Mesenchymal stem cell (in vitro differentiated cells and primary cell): ENCODE measurements at regions not wholly inside any gene's neighbourhood (a gene's known extent, or its start where the extent isn't known, plus 50 kb on each side); places are given as distances from the start of the nearest gene placed in this dataset.

Experiments
- DNase-seq: peaks from one replicate; pipeline ENCODE4 v3.0.0-alpha.2; 2013
- H2AFZ ChIP-seq: one replicate; pipeline ENCODE4 v1.6.1; 2013; ENCODE audit warnings: low read depth, mild to moderate bottlenecking, control low read depth, inconsistent platforms, low read length, moderate library complexity
- H2AK5ac ChIP-seq: 2 replicates; pipeline ENCODE4 v1.6.1; 2013; ENCODE audit warnings: low read length, moderate library complexity, mild to moderate bottlenecking, inconsistent platforms; ENCODE audit not compliant: severe bottlenecking
- H2BK120ac ChIP-seq: one replicate; pipeline ENCODE4 v1.6.1; 2013; ENCODE audit warnings: low read depth, mild to moderate bottlenecking, inconsistent platforms, low read length, moderate library complexity
- H2BK12ac ChIP-seq, 2 experiments: one replicate each; pipeline ENCODE4 v1.6.1; 2013; ENCODE audit warnings: inconsistent platforms in 2 of 2, low read length in 2 of 2, mild to moderate bottlenecking in 2 of 2, moderate library complexity in 2 of 2, control low read depth in 1 of 2
- H2BK15ac ChIP-seq: one replicate; pipeline ENCODE4 v1.6.1; 2013; ENCODE audit warnings: mild to moderate bottlenecking, low read depth, inconsistent platforms; ENCODE audit not compliant: poor library complexity, severe bottlenecking
- H2BK5ac ChIP-seq: 2 replicates; pipeline ENCODE4 v1.6.1; 2013; ENCODE audit warnings: low read depth, mild to moderate bottlenecking, low read length, control low read depth, inconsistent platforms; ENCODE audit not compliant: poor library complexity, severe bottlenecking
- H3K14ac ChIP-seq, 2 experiments: one replicate each; pipeline ENCODE4 v1.6.1; 2013; ENCODE audit warnings: inconsistent platforms in 2 of 2, low read length in 2 of 2, control low read depth in 1 of 2, mild to moderate bottlenecking in 1 of 2, moderate library complexity in 1 of 2
- H3K18ac ChIP-seq, 2 experiments: one replicate each; pipeline ENCODE4 v1.6.1; 2013; ENCODE audit warnings: inconsistent platforms in 2 of 2, low read length in 2 of 2, control low read depth in 1 of 2, low read depth in 1 of 2, mild to moderate bottlenecking in 1 of 2
- H3K23ac ChIP-seq, 2 experiments: one replicate each; pipeline ENCODE4 v1.6.1; 2013; ENCODE audit warnings: inconsistent platforms in 2 of 2, low read length in 2 of 2, mild to moderate bottlenecking in 2 of 2, moderate library complexity in 2 of 2, control low read depth in 1 of 2
- H3K27ac ChIP-seq: 2 replicates; pipeline ENCODE4 v1.5.1; 2013; ENCODE audit warnings: mild to moderate bottlenecking, moderate library complexity, low read length, control low read depth, inconsistent platforms; ENCODE audit not compliant: poor library complexity, severe bottlenecking
- H3K27me3 ChIP-seq, 2 experiments: 2 replicates each; pipeline versions ENCODE4 v1.6.1 to v1.7.0; 2013; ENCODE audit warnings: low read length in 2 of 2, mild to moderate bottlenecking in 2 of 2, moderate library complexity in 2 of 2, control low read depth in 1 of 2, inconsistent platforms in 1 of 2; ENCODE audit not compliant: control insufficient read depth in 1 of 2, insufficient read depth in 1 of 2
- H3K36me3 ChIP-seq, 2 experiments: 2 replicates each; pipeline versions ENCODE4 v1.6.1 to v1.7.0; 2013; ENCODE audit warnings: low read length in 2 of 2, control low read depth in 1 of 2, inconsistent platforms in 1 of 2, low read depth in 1 of 2, mild to moderate bottlenecking in 1 of 2; ENCODE audit not compliant: insufficient read depth in 2 of 2, control insufficient read depth in 1 of 2
- H3K4ac ChIP-seq, 2 experiments: one replicate each; pipeline ENCODE4 v1.6.1; 2013; ENCODE audit warnings: inconsistent platforms in 2 of 2, low read length in 2 of 2, mild to moderate bottlenecking in 2 of 2, moderate library complexity in 2 of 2, control low read depth in 1 of 2, low read depth in 1 of 2
- H3K4me1 ChIP-seq: 2 replicates; pipeline ENCODE4 v1.6.1; 2013; ENCODE audit warnings: low read depth, low read length, control low read depth; ENCODE audit not compliant: control insufficient read depth, insufficient read depth
- H3K4me2 ChIP-seq: 2 replicates; pipeline ENCODE4 v1.6.1; 2013; ENCODE audit warnings: low read length, mild to moderate bottlenecking, inconsistent platforms; ENCODE audit not compliant: poor library complexity, severe bottlenecking
- H3K4me3 ChIP-seq, 2 experiments: 2 replicates each; pipeline versions ENCODE4 v1.5.1 to v1.7.0; 2013; ENCODE audit warnings: low read length in 2 of 2, mild to moderate bottlenecking in 2 of 2, control low read depth in 1 of 2, low read depth in 1 of 2; ENCODE audit not compliant: insufficient read depth in 1 of 2
- H3K79me1 ChIP-seq: replicated peaks from 2 replicates; pipeline ENCODE4 v1.6.1; 2013; ENCODE audit warnings: mild to moderate bottlenecking, control low read depth, low read length, inconsistent platforms; ENCODE audit not compliant: poor library complexity, severe bottlenecking
- H3K9ac ChIP-seq: 2 replicates; pipeline ENCODE4 v1.7.0; 2013; ENCODE audit warnings: mild to moderate bottlenecking, low read length, moderate library complexity
- H3K9me3 ChIP-seq: 2 replicates; pipeline ENCODE4 v1.7.0; 2013; ENCODE audit warnings: mild to moderate bottlenecking, low read length; ENCODE audit not compliant: control insufficient read depth
- H4K8ac ChIP-seq: one replicate; pipeline ENCODE4 v1.6.1; 2013; ENCODE audit warnings: inconsistent platforms, mild to moderate bottlenecking, low read length, moderate library complexity
- H4K91ac ChIP-seq: one replicate; pipeline ENCODE4 v1.6.1; 2013; ENCODE audit warnings: mild to moderate bottlenecking, low read length, inconsistent platforms
- WGBS: methylation state at CpG from one replicate; pipeline ENCODE4 v1.1.7; 2013; ENCODE audit warnings: mixed read lengths; 5-methylcytosine and 5-hydroxymethylcytosine counted together

GRCh38 chr13:97140131-97140530 is 82.0 kb upstream of the MBNL2 start:
- Histone ChIP-seq H4K8ac (no peak overlapping the region), H3K18ac (peak overlapping the region in 1 of 2 experiments; percentile 3), H2BK15ac (no peak overlapping the region), H2BK12ac (no peak overlapping the region), H3K14ac (no peak overlapping the region), H3K4ac (no peak overlapping the region), H3K4me2 (no peak overlapping the region), H2BK120ac (no peak overlapping the region), H3K9ac (peak overlapping the region; percentile 77), H2AK5ac (no peak overlapping the region), H3K4me1 (peaks cover 5% of the 10 kb centered on the region), H3K9me3 (no peaks in the 10 kb centered on the region), H3K27ac (no peak overlapping the region), H3K23ac (no peak overlapping the region), H2BK5ac (no peak overlapping the region), H3K79me1 (no peaks in the 10 kb centered on the region), H4K91ac (no peak overlapping the region), H3K27me3 (no peaks in the 10 kb centered on the region), H2AFZ (no peak overlapping the region), H3K4me3 (peak overlapping the region in 1 of 2 experiments; percentile 77), H3K36me3 (no peaks in the 10 kb centered on the region)
- peak; percentile 45 for DNase-seq
- WGBS: 65% methylated on average over 4 of the region's 6 CpGs

DNA sequence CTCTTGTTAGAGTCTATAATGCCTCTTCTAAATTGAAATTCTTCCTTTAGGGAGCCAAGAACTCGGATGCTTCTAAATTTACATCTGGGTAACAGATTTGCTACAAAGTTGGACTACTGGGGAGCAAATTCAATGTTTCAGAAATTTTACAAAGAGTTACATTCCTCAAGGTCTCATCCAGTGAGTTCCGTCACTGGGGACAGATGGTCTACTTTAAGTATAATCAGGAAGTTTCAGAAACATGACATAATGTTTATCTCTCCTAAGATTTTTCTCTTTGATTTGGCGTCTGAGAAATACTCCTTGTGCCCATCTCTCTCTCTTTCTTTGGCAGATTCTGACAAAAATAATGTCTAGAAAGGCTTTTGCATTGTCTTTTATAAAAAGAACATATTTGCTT is 81.5 kb upstream of the MBNL2 start:
- Histone ChIP-seq H3K14ac (no peak overlapping the region), H3K4me1 (peaks cover 5% of the 10 kb centered on the region), H3K36me3 (no peaks in the 10 kb centered on the region), H3K9me3 (no peaks in the 10 kb centered on the region), H4K91ac (no peak overlapping the region), H2BK15ac (no peak overlapping the region), H3K4me2 (no peak overlapping the region), H2BK120ac (no peak overlapping the region), H3K18ac (no peak overlapping the region), H4K8ac (no peak overlapping the region), H2BK12ac (no peak overlapping the region), H3K79me1 (no peaks in the 10 kb centered on the region), H3K27ac (no peak overlapping the region), H3K23ac (no peak overlapping the region), H2AFZ (no peak overlapping the region), H2BK5ac (no peak overlapping the region), H2AK5ac (no peak overlapping the region), H3K9ac (peak overlapping the region; percentile 77), H3K4me3 (peak overlapping the region in 1 of 2 experiments; percentile 77), H3K4ac (no peak overlapping the region), H3K27me3 (no peaks in the 10 kb centered on the region)
- 60% methylated on average over 1 of the region's 3 CpGs for WGBS
- DNase-seq: peak; percentile 49

DNA sequence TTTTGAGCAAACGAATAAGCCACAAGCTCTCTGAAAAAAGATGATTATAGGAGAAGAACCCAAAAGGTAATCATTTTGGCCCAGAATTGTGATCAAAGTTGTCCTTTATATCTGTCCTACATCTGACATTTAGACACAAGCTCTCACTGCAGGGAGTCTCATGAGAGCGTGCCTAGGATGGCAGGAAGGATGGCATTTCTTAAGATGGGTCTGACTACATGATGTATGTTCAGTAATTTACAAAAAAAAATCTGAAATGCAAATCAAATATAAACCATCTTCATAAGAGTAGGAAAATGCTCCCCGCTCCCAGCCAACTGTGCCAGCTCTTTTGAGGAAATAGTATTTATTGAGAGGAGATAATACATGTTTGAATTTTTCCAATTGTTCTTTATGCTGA is 81.0 kb upstream of the MBNL2 start:
- no peak overlapping the region for H4K91ac ChIP-seq
- no peaks in the 10 kb centered on the region for H3K36me3 ChIP-seq
- no peak overlapping the region for H2BK5ac ChIP-seq
- peaks cover 5% of the 10 kb centered on the region for H3K4me1 ChIP-seq
- H3K79me1 ChIP-seq: no peaks in the 10 kb centered on the region
- no peak overlapping the region for H2AFZ ChIP-seq
- no peak overlapping the region for H3K4me2 ChIP-seq
- H3K27me3 ChIP-seq: no peaks in the 10 kb centered on the region
- H2BK120ac ChIP-seq: no peak overlapping the region
- H4K8ac ChIP-seq: no peak overlapping the region
- H2BK12ac ChIP-seq: peak overlapping the region in 1 of 2 experiments; percentile 68
- DNase-seq: peak; percentile 40
- peak overlapping the region in 1 of 2 experiments; percentile 77 for H3K4me3 ChIP-seq
- H3K14ac ChIP-seq: no peak overlapping the region
- no CpG with 5 or more reads among the region's 3 CpGs for WGBS
- peak overlapping the region; percentile 77 for H3K9ac ChIP-seq
- no peak overlapping the region for H2AK5ac ChIP-seq
- H3K9me3 ChIP-seq: no peaks in the 10 kb centered on the region
- H3K18ac ChIP-seq: peak overlapping the region in 1 of 2 experiments; percentile 80
- H3K4ac ChIP-seq: no peak overlapping the region
- no peak overlapping the region for H3K23ac ChIP-seq
- peak overlapping the region; percentile 53 for H3K27ac ChIP-seq
- no peak overlapping the region for H2BK15ac ChIP-seq

DNA sequence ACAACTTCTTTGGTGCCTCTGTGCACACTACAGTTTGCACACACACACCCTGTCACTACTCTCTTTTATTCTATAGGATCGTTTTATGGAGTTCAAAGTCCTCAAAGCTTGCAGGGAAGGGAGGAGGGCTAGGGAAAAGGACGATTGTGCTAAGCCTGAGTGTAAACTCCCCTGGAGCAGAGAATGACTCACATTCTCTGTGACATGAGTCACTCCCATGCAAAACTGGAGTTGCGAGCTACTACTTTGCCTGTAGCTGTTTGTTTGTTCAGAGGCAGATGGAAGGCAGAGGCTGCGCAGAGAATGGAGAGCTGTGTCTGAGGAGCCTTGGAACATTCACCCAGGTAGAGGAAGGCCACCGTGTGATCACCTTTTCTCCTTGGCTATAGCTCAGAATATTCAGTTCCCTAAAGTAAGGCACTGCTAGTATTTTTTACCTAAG is 80.5 kb upstream of the MBNL2 start:
- H4K8ac ChIP-seq: no peak overlapping the region
- no peak overlapping the region for H3K4ac ChIP-seq
- no peak overlapping the region for H2BK15ac ChIP-seq
- peak overlapping the region in 1 of 2 experiments; percentile 77 for H3K4me3 ChIP-seq
- no peak overlapping the region for H3K14ac ChIP-seq
- DNase-seq: peak; percentile 95
- H3K9me3 ChIP-seq: no peaks in the 10 kb centered on the region
- H3K79me1 ChIP-seq: no peaks in the 10 kb centered on the region
- H3K36me3 ChIP-seq: no peaks in the 10 kb centered on the region
- no peak overlapping the region for H2BK12ac ChIP-seq
- H3K9ac ChIP-seq: peak overlapping the region; percentile 77
- WGBS: 2% methylated on average over 4 of the region's 5 CpGs
- H2AFZ ChIP-seq: no peak overlapping the region
- H3K27me3 ChIP-seq: no peaks in the 10 kb centered on the region
- H2BK5ac ChIP-seq: no peak overlapping the region
- H3K27ac ChIP-seq: peak overlapping the region; percentile 53
- no peak overlapping the region for H3K18ac ChIP-seq
- peak overlapping the region; percentile 61 for H3K4me2 ChIP-seq
- H2AK5ac ChIP-seq: no peak overlapping the region
- H2BK120ac ChIP-seq: no peak overlapping the region
- peaks cover 5% of the 10 kb centered on the region for H3K4me1 ChIP-seq
- H4K91ac ChIP-seq: no peak overlapping the region
- no peak overlapping the region for H3K23ac ChIP-seq
